VCaP (cell line): ENCODE measurements at regions not wholly inside any gene's neighbourhood (a gene's known extent, or its start where the extent isn't known, plus 50 kb on each side); places are given as distances from the start of the nearest gene placed in this dataset.

Experiments
- H3K27ac ChIP-seq: fragments of 450-650 bp; 2 replicates; pipeline ENCODE4 v1.5.1; 2017
- TF ChIP-seq, protein P1 (sequence below): fragments of 450-650 bp; conservative IDR thresholded peaks from 2 replicates; pipeline ENCODE4 v1.5.1; 2017; ENCODE audit warnings: mild to moderate bottlenecking, moderate library complexity

DNA sequence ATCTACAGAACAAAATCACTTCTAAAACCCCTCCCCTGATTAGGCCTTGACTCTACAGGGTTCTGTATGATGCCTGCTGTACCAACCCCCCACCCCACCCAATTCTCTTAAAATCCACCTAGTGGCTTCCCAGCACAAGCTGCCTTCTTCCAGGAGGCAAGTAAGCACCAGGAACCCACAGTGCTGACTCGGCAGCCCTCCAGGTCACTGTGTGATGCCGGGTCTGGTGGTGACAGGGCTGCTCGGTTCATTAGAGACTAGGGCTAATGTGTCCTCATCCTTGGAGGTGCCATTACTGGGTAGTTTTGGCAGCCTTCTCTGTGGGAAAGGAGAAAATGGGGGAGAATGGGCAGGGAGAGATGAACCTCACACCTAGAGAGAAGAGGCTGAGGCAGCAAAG is 363.5 kb downstream of the PTPRU start:
- TF ChIP-seq, protein P1, sequence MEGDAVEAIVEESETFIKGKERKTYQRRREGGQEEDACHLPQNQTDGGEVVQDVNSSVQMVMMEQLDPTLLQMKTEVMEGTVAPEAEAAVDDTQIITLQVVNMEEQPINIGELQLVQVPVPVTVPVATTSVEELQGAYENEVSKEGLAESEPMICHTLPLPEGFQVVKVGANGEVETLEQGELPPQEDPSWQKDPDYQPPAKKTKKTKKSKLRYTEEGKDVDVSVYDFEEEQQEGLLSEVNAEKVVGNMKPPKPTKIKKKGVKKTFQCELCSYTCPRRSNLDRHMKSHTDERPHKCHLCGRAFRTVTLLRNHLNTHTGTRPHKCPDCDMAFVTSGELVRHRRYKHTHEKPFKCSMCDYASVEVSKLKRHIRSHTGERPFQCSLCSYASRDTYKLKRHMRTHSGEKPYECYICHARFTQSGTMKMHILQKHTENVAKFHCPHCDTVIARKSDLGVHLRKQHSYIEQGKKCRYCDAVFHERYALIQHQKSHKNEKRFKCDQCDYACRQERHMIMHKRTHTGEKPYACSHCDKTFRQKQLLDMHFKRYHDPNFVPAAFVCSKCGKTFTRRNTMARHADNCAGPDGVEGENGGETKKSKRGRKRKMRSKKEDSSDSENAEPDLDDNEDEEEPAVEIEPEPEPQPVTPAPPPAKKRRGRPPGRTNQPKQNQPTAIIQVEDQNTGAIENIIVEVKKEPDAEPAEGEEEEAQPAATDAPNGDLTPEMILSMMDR: no peak
- H3K27ac ChIP-seq: no peak overlapping the region

DNA sequence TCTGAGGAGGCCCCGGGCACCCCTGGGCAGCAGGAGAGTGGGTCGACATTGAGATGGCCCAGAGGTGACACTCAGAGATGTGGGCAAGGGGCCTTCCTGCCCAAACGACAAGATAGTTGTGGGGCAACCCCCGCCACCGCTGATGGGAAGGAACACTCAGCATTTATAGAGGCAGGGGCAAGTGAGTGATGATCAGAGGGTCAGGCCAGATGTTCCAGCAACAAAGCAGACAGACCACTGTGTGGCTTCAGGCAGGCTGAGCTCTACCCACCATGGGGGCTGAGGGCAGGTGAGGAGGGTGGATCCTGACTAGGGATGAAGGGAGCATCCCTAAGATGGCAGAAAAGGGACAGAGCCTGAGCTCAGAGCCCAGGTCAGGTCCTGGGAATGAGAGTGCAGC is 362.7 kb downstream of the PTPRU start:
- no peak overlapping the region for H3K27ac ChIP-seq
- TF ChIP-seq, protein P1: no peak

DNA sequence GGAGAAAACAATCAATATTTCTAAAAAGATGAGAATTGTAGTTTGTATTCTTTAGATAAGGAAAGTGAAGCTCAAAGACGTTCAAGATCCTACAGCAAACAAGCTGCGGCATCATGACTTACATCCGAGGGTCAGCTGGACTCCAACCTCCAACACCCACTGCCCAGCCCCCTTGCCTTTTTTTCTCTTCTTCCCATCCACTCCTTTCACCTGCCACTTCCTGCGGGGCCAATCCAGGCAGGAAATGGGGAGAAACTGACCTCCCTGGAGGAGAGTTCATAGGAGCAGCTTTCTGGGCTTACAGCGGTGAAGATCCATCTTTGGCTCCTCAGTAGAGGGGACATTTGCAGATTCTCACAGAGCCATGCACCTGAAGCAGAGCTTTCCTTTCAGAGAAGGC is 361.5 kb downstream of the PTPRU start:
- TF ChIP-seq, protein P1: no peak
- H3K27ac ChIP-seq: no peak overlapping the region

DNA sequence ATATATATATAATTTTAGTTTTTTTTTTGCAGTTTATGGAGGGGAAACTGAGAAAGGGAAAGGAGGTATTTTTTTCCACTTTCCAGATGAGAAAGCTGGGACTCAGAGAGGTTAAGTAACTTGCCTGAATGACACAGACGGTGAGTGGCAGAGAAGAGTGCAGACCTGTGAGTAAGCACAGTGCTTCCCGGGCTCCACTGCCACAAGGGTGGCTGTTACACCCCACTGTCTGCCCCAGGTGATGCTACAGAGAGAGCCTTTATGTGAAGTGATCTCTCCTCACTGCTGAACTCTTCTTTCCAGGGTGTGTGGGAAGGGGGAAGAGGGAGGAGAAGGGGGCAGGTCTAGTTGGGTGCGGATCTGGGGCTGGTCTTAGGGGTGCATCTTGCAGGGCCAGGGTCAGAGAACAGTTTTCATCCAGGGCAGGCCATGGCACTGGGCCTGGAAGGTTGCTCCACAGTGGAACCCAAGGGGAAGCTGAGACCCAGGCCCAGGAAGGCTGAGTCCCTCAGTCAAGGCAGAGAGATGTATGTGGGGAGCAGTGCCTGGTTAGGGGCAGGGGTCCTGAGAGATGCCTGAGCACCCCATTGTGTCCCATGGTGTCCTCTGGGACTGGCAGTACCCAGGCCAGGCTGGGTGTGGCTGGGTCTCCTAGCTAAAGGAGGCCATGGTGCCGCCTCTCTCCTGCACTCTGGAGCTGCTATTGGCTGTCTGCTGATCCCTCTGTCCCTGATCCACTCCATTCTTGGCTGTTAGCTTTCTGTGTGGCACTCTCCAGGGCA is 357.5 kb downstream of the PTPRU start:
- TF ChIP-seq, protein P1: no peak
- no peak overlapping the region for H3K27ac ChIP-seq

DNA sequence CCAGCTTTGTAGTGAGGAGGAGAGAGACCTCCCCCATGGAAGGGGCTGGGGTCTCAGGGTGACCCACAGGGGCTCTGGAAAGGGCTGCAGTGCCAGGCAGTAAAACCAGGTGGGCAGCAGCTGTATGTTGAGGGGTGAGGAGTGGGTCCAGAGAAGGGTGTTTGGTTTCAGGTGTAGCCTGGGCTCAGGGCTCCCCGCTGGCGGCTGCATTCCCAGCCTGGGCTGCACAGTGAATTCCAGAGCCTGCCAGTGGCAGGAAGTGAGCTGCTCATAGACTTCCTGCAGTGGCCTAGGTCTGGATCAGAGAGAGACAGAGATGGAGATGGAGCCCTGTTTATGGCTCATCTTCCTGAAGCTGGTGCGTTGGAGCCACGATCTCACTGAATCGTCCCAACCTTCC is 356.4 kb downstream of the PTPRU start:
- TF ChIP-seq, protein P1: no peak
- H3K27ac ChIP-seq: no peak overlapping the region

DNA sequence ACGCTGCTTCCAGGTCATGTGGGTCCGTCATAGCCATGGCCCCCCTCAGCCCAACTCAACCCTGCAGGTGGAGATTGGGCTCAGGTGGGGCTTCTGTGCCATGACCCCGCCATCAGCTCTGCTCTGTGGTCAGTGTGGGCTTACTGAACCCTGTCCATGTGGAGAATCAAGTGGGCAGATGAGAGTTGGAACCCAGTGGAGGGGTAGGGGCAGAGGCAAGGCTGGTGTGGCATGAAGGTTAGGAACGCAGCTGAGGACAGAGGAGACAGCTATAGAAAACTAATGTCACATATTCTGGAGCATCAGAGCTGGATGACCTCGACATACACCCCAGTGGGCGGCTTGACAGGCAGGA is 355.9 kb downstream of the PTPRU start:
- TF ChIP-seq, protein P1: no peak

DNA sequence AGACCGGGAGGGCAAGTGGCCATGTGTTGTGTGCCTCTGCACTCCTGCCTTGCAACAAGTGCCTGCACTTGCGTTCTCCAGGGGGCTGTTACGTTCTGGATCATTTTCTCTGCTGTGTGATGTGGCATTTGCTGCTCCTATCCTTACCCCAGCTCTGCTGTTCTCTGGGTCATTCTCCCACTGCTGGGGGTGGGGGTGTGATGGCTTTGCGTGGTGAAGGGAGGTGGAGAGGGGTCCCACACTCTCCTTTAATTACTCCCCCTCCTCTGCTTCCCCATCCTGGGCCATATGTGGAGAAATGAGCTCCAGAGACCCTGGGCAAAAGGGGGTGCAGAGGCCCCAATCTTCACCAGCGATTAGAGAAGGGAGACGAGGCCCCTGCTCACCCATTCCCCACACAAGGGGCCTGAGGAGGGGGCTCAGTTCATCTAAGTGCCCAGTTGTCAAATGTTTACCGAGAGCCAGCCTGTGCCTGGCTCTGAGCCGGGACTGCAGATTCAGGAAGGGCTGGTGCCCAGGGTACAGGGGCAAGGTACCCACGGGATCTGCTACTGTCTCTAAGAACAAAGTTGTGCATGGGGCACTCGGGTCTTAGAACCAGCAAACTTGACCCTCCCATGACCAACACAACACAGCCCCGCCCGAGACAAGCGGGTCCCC is 355.4 kb downstream of the PTPRU start:
- TF ChIP-seq, protein P1: no peak
- H3K27ac ChIP-seq: no peak overlapping the region

More for the DNA sequence above, 355.9 kb downstream of the PTPRU start:
- H3K27ac ChIP-seq: no peak overlapping the region
